ENCODE measurements at regions not wholly inside any gene's neighbourhood (a gene's known extent, or its start where the extent isn't known, plus 50 kb on each side); places are given as distances from the start of the nearest gene placed in this dataset.

GRCh38 chrX:44765556-44765955 lies 78.3 kb upstream of the DUSP21 start:
- no peak overlapping the region for H2AFZ ChIP-seq (ENCODE audit: low read length)
- H3F3A ChIP-seq (ENCODE audit: insufficient read depth, low read length) = no peaks in the 10 kb centered on the region
- H3K4me1 ChIP-seq (ENCODE audit: low read length) = no peaks in the 10 kb centered on the region
- no peaks in the 10 kb centered on the region for H3K79me2 ChIP-seq (ENCODE audit: low read length)
- no peaks in the 10 kb centered on the region for H3K27me3 ChIP-seq (replicated peaks; ENCODE audit: insufficient read depth, low read length)
- TF ChIP-seq CTCF (IDR thresholded peaks at IDR 0.05; ENCODE audit: low read length) (no peak), EZH2phosphoT487 (IDR thresholded peaks at IDR 0.05; ENCODE audit: low read length) (no peak), EZH2 (optimal IDR thresholded peaks at IDR 0.05; ENCODE audit: low read depth, low read length) (no peak)
- DNase-seq = no peak
- H4K20me1 ChIP-seq (ENCODE audit: insufficient read depth, low read length) = no peaks in the 10 kb centered on the region
- no peaks in the 10 kb centered on the region for H3K9me2 ChIP-seq (replicated peaks; ENCODE audit: insufficient read depth, low read length)
- no peaks in the 10 kb centered on the region for H3K36me3 ChIP-seq (replicated peaks; ENCODE audit: insufficient read depth, low read length)
- H3K27ac ChIP-seq (ENCODE audit: low read length) = no peak overlapping the region
- no peak overlapping the region for H3K4me3 ChIP-seq (ENCODE audit: low read length)
- H3K9ac ChIP-seq (ENCODE audit: low read length) = no peak overlapping the region
- H3K9me3 ChIP-seq (replicated peaks; ENCODE audit: insufficient read depth, low read length) = no peaks in the 10 kb centered on the region
- no peak overlapping the region for H3K4me2 ChIP-seq (ENCODE audit: low read depth, low read length)

GRCh38 chrX:44747969-44748368 lies 95.9 kb upstream of the DUSP21 start:
- H3K36me3 ChIP-seq (replicated peaks; ENCODE audit: insufficient read depth, low read length) = no peaks in the 10 kb centered on the region

DNA sequence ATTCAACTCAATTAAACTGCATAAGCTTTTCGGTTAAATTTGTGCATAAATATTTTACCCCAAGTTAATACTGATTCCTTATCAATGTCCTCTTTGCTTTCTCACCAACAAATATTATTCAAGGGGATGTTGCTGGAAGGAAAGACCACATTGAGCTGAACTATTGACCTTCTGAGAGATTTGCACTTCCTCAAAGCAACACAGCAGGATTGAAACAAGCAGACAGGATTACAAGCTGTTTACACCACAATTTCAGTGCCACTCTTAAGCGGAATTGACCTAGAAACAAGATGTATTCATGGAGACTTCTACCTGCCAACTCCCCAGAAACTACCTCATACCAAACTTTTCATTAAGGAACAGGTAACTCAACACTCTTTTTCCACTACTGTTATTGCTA lies 96.5 kb upstream of the DUSP21 start:
- no peaks in the 10 kb centered on the region for H3K4me1 ChIP-seq (ENCODE audit: low read length)
- H3K27ac ChIP-seq (ENCODE audit: low read length) = no peak overlapping the region
- no peak overlapping the region for H3K9ac ChIP-seq (ENCODE audit: low read length)
- H3K4me2 ChIP-seq (ENCODE audit: low read depth, low read length) = no peak overlapping the region
- H2AFZ ChIP-seq (ENCODE audit: low read length) = no peak overlapping the region
- no peaks in the 10 kb centered on the region for H3K27me3 ChIP-seq (replicated peaks; ENCODE audit: insufficient read depth, low read length)
- no peaks in the 10 kb centered on the region for H3K36me3 ChIP-seq (replicated peaks; ENCODE audit: insufficient read depth, low read length)
- H3F3A ChIP-seq (ENCODE audit: insufficient read depth, low read length) = no peaks in the 10 kb centered on the region
- DNase-seq = no peak
- no peaks in the 10 kb centered on the region for H4K20me1 ChIP-seq (ENCODE audit: insufficient read depth, low read length)
- TF ChIP-seq CTCF (IDR thresholded peaks at IDR 0.05; ENCODE audit: low read length) (no peak), EZH2phosphoT487 (IDR thresholded peaks at IDR 0.05; ENCODE audit: low read length) (no peak), EZH2 (optimal IDR thresholded peaks at IDR 0.05; ENCODE audit: low read depth, low read length) (no peak)
- H3K9me2 ChIP-seq (replicated peaks; ENCODE audit: insufficient read depth, low read length) = no peaks in the 10 kb centered on the region
- no peaks in the 10 kb centered on the region for H3K79me2 ChIP-seq (ENCODE audit: low read length)
- H3K9me3 ChIP-seq (replicated peaks; ENCODE audit: insufficient read depth, low read length) = no peaks in the 10 kb centered on the region
- H3K4me3 ChIP-seq (ENCODE audit: low read length) = no peak overlapping the region

More at GRCh38 chrX:44747969-44748368, 95.9 kb upstream of the DUSP21 start:
- no peaks in the 10 kb centered on the region for H3K4me1 ChIP-seq (ENCODE audit: low read length)
- no peaks in the 10 kb centered on the region for H3K9me3 ChIP-seq (replicated peaks; ENCODE audit: insufficient read depth, low read length)
- H4K20me1 ChIP-seq (ENCODE audit: insufficient read depth, low read length) = no peaks in the 10 kb centered on the region
- no peak overlapping the region for H3K4me3 ChIP-seq (ENCODE audit: low read length)
- TF ChIP-seq CTCF (IDR thresholded peaks at IDR 0.05; ENCODE audit: low read length) (no peak), EZH2 (optimal IDR thresholded peaks at IDR 0.05; ENCODE audit: low read depth, low read length) (no peak), EZH2phosphoT487 (IDR thresholded peaks at IDR 0.05; ENCODE audit: low read length) (no peak)
- no peaks in the 10 kb centered on the region for H3K27me3 ChIP-seq (replicated peaks; ENCODE audit: insufficient read depth, low read length)
- H3K9me2 ChIP-seq (replicated peaks; ENCODE audit: insufficient read depth, low read length) = no peaks in the 10 kb centered on the region
- no peaks in the 10 kb centered on the region for H3K79me2 ChIP-seq (ENCODE audit: low read length)
- no peak overlapping the region for H3K27ac ChIP-seq (ENCODE audit: low read length)
- no peak for DNase-seq
- no peaks in the 10 kb centered on the region for H3F3A ChIP-seq (ENCODE audit: insufficient read depth, low read length)
- no peak overlapping the region for H2AFZ ChIP-seq (ENCODE audit: low read length)
- H3K4me2 ChIP-seq (ENCODE audit: low read depth, low read length) = no peak overlapping the region
- no peak overlapping the region for H3K9ac ChIP-seq (ENCODE audit: low read length)
